PC-3 (cell line): ENCODE measurements at regions not wholly inside any gene's neighbourhood (a gene's known extent, or its start where the extent isn't known, plus 50 kb on each side); places are given as distances from the start of the nearest gene placed in this dataset.

Experiments
- CTCF ChIP-seq: fragments of 300-600 bp; sonication (generic); conservative IDR thresholded peaks from 2 replicates; pipeline ENCODE4 v1.5.1; 2017; ENCODE audit warnings: antibody characterized with exemption, low read depth, mild to moderate bottlenecking, low read length
- EZH2 ChIP-seq: fragments of 300-600 bp; sonication (generic); IDR thresholded peaks from one replicate; pipeline ENCODE4 v1.6.1; 2017; ENCODE audit warnings: antibody characterized with exemption, mild to moderate bottlenecking, low read length; ENCODE audit not compliant: unreplicated experiment

- TF ChIP-seq CTCF (no peak), EZH2 (no peak)
These were observed 462.3 kb upstream of the POT1 start for GRCh38 chr7:125391921-125392320.
